IMR-90 (cell line): ENCODE measurements at regions not wholly inside any gene's neighbourhood (a gene's known extent, or its start where the extent isn't known, plus 50 kb on each side); places are given as distances from the start of the nearest gene placed in this dataset.

ENCODE experiments used
- ATAC-seq: fragments of 200-7000 bp; cut with Tn5 transposase; 2 replicates; pipeline ENCODE4 v1.9.1; 2020; ENCODE audit warnings: low read depth, mild to moderate bottlenecking, moderate library complexity
- BruUV-seq: library from RNA; stranded (reverse); fragments of 400-500 nt; replicated peaks from 2 replicates; lab custom pipeline; 2021; lab: Mats Ljungman, UMichigan
- CTCF ChIA-PET: fragments of 300-600 bp; formaldehyde crosslinking; extraction: SDS; loops from one replicate; lab custom pipeline; 2021; ENCODE audit warnings: antibody characterized with exemption; lab: Yijun Ruan, JAX
- POLR2A ChIA-PET: fragments of 300-600 bp; sonication (Branson Sonifier 250); formaldehyde crosslinking; loops from one replicate; lab custom pipeline; 2022; ENCODE audit warnings: antibody characterized with exemption; ENCODE audit not compliant: unreplicated experiment; lab: Charles Lee
- DNase-seq: peaks from one replicate; pipeline ENCODE4 v3.0.0; 2013
- H2AFZ ChIP-seq: replicated peaks from 2 replicates; pipeline ENCODE3; 2013; ENCODE audit warnings: low read length, mild to moderate bottlenecking; ENCODE audit not compliant: poor library complexity
- H2AK5ac ChIP-seq: 2 replicates; pipeline ENCODE4 v1.6.1; 2013; ENCODE audit warnings: low read depth, low read length, inconsistent platforms
- H2AK9ac ChIP-seq: replicated peaks from 2 replicates; pipeline ENCODE3; 2013; ENCODE audit warnings: mild to moderate bottlenecking, low read depth, low read length, moderate library complexity; ENCODE audit not compliant: poor library complexity
- H2BK120ac ChIP-seq: 2 replicates; pipeline ENCODE4 v1.6.1; 2013; ENCODE audit warnings: low read depth, low read length, inconsistent platforms
- H2BK15ac ChIP-seq: 3 replicates; pipeline ENCODE4 v1.6.1; 2013; ENCODE audit warnings: low read depth, low read length, inconsistent platforms
- H2BK20ac ChIP-seq: 2 replicates; pipeline ENCODE4 v1.6.1; 2013; ENCODE audit warnings: low read depth, mild to moderate bottlenecking, inconsistent platforms, low read length, moderate library complexity
- H2BK5ac ChIP-seq: 2 replicates; pipeline ENCODE4 v1.6.1; 2013; ENCODE audit warnings: mild to moderate bottlenecking, low read depth, low read length, inconsistent platforms; ENCODE audit not compliant: poor library complexity, severe bottlenecking
- H3K14ac ChIP-seq: replicated peaks from 2 replicates; pipeline ENCODE4 v1.6.1; 2013; ENCODE audit warnings: low read depth, low read length, inconsistent platforms
- H3K18ac ChIP-seq: 2 replicates; pipeline ENCODE4 v1.6.1; 2013; ENCODE audit warnings: low read depth, low read length, control low read depth
- H3K23ac ChIP-seq: 2 replicates; pipeline ENCODE4 v1.6.1; 2013; ENCODE audit warnings: low read depth, low read length, inconsistent platforms
- H3K27ac ChIP-seq: 2 replicates; pipeline ENCODE4 v1.5.1; 2013; ENCODE audit warnings: mild to moderate bottlenecking, control low read depth, low read length; ENCODE audit not compliant: insufficient read depth
- H3K27me3 ChIP-seq: 2 replicates; pipeline ENCODE4 v1.6.1; 2013; ENCODE audit warnings: low read length; ENCODE audit not compliant: control insufficient read depth, insufficient read depth
- H3K36me3 ChIP-seq: 2 replicates; pipeline ENCODE4 v1.6.1; 2013; ENCODE audit warnings: low read length, mixed read lengths; ENCODE audit not compliant: control insufficient read depth, insufficient read depth
- H3K4ac ChIP-seq: 2 replicates; pipeline ENCODE4 v1.6.1; 2013; ENCODE audit warnings: low read depth, low read length, inconsistent platforms
- H3K4me1 ChIP-seq: 2 replicates; pipeline ENCODE4 v1.6.1; 2013; ENCODE audit warnings: low read length, mixed read lengths; ENCODE audit not compliant: control insufficient read depth, insufficient read depth
- H3K4me2 ChIP-seq: 2 replicates; pipeline ENCODE4 v1.6.1; 2013; ENCODE audit warnings: low read depth, mild to moderate bottlenecking, control low read depth, low read length, moderate library complexity
- H3K4me3 ChIP-seq: 2 replicates; pipeline ENCODE4 v1.5.1; 2013; ENCODE audit warnings: low read depth, mild to moderate bottlenecking, control low read depth, low read length, moderate library complexity; ENCODE audit not compliant: insufficient read depth
- H3K56ac ChIP-seq: 2 replicates; pipeline ENCODE4 v1.6.1; 2013; ENCODE audit warnings: low read length, inconsistent platforms; ENCODE audit not compliant: insufficient read depth; ENCODE audit errors: extremely low read depth
- H3K79me1 ChIP-seq, 2 experiments: 2 replicates each; pipeline ENCODE4 v1.6.1; 2013; ENCODE audit warnings: low read length in 2 of 2, inconsistent platforms in 1 of 2, low read depth in 1 of 2
- H3K9ac ChIP-seq: 2 replicates; pipeline ENCODE4 v1.6.1; 2013; ENCODE audit warnings: low read depth, low read length, control low read depth
- H3K9me1 ChIP-seq: 2 replicates; pipeline ENCODE4 v1.6.1; 2013; ENCODE audit warnings: low read length, inconsistent platforms; ENCODE audit not compliant: insufficient read depth
- H3K9me3 ChIP-seq: 2 replicates; pipeline ENCODE4 v1.6.1; 2013; ENCODE audit warnings: low read length; ENCODE audit not compliant: control insufficient read depth, insufficient read depth
- H4K20me1 ChIP-seq: 2 replicates; pipeline ENCODE4 v1.6.1; 2013; ENCODE audit warnings: low read length, inconsistent platforms; ENCODE audit not compliant: insufficient read depth
- H4K5ac ChIP-seq: 2 replicates; pipeline ENCODE4 v1.6.1; 2013; ENCODE audit warnings: mild to moderate bottlenecking, low read depth, low read length, control low read depth
- H4K8ac ChIP-seq, 2 experiments: 2 replicates each; pipeline ENCODE4 v1.6.1; 2013; ENCODE audit warnings: low read depth in 2 of 2, low read length in 2 of 2, control low read depth in 1 of 2, inconsistent platforms in 1 of 2
- H4K91ac ChIP-seq: 2 replicates; pipeline ENCODE4 v1.6.1; 2013; ENCODE audit warnings: low read depth, low read length, inconsistent platforms; ENCODE audit not compliant: insufficient read depth
- BHLHE40 ChIP-seq: fragments of 150-350 bp; IDR thresholded peaks from 2 replicates; pipeline ENCODE4 v1.6.1; 2016; ENCODE audit warnings: mild to moderate bottlenecking, low read depth, low read length
- MAZ ChIP-seq: IDR thresholded peaks from 2 replicates; pipeline ENCODE4 v1.6.1; 2012; ENCODE audit warnings: low read depth, mild to moderate bottlenecking, low read length, improper control_type of control experiment, moderate library complexity, borderline replicate concordance
- NFE2L2 ChIP-seq: fragments of 150-350 bp; IDR thresholded peaks from 2 replicates; pipeline ENCODE4 v1.6.1; 2016; ENCODE audit warnings: low read depth, mild to moderate bottlenecking, low read length
- POLR2A ChIP-seq: IDR thresholded peaks from 2 replicates; pipeline ENCODE4 v1.6.1; 2012; ENCODE audit warnings: mild to moderate bottlenecking, low read depth, low read length
- RCOR1 ChIP-seq: IDR thresholded peaks from 2 replicates; pipeline ENCODE4 v1.6.1; 2012; ENCODE audit warnings: mild to moderate bottlenecking, low read length, improper control_type of control experiment; ENCODE audit not compliant: insufficient replicate concordance
- RFX5 ChIP-seq: IDR thresholded peaks from 2 replicates; pipeline ENCODE4 v1.8.0; 2012; ENCODE audit warnings: low read depth, mild to moderate bottlenecking, low read length, moderate library complexity
- WGBS, 2 experiments: methylation state at CpG; one replicate each; pipeline versions ENCODE4 v1.1.5 to v1.1.7; 2013; ENCODE audit warnings: missing lambda C conversion rate in 2 of 2; ENCODE audit not compliant: insufficient read length in 1 of 2; ENCODE audit errors: extremely low coverage in 2 of 2; 5-methylcytosine and 5-hydroxymethylcytosine counted together
- dilution Hi-C: fragments of 300-500 bp; cut with HindIII; formaldehyde crosslinking; loops from one replicate; pipeline ENCODE4 v1.14.3; 2018; ENCODE audit warnings: low sequenced_read_pairs; ENCODE audit not compliant: unreplicated experiment
- in situ Hi-C: fragments of 300-500 bp; cut with MboI; formaldehyde crosslinking; loops from 3 replicates; pipeline ENCODE4 v1.14.3; 2019; ENCODE audit warnings: low sequenced_read_pairs, inconsistent platforms, mixed read lengths
- intact Hi-C: fragments of 100-400 bp; cut with micrococcal nuclease; formaldehyde crosslinking; loops from 2 replicates; pipeline ENCODE4 v1.10.0; 2022

GRCh38 chr4:66842026-66842723, 703.1 kb downstream of the CENPC start:
- H2AK5ac ChIP-seq, result no peak overlapping the region
- ChIA-PET POLR2A (no interaction called here), CTCF (no interaction called here)
- no peak overlapping the region for H2BK20ac ChIP-seq
- H4K5ac ChIP-seq, result no peak overlapping the region
- H3K9ac ChIP-seq, result no peak overlapping the region
- H2BK120ac ChIP-seq, result no peak overlapping the region
- no CpG with 5 or more reads among the region's 4 CpGs for WGBS, 2 experiments
- in situ Hi-C loops (no loop called here), dilution Hi-C loops (no loop called here), intact Hi-C loops (no loop called here)
- H3K4ac ChIP-seq, result no peak overlapping the region
- no peaks in the 10 kb centered on the region for H3K9me1 ChIP-seq
- no peaks in the 10 kb centered on the region for H3K4me1 ChIP-seq
- H3K14ac ChIP-seq, result no peak overlapping the region
- H3K56ac ChIP-seq, result no peak overlapping the region
- H4K91ac ChIP-seq, result no peak overlapping the region
- H2AFZ ChIP-seq, result no peak overlapping the region
- H2BK15ac ChIP-seq, result no peak overlapping the region
- no peak overlapping the region for H3K4me2 ChIP-seq
- DNase-seq (no peak), ATAC-seq (no peak)
- no peaks in the 10 kb centered on the region; the same call in 1 of the 2 replicates for H3K9me3 ChIP-seq
- H3K27ac ChIP-seq, result no peak overlapping the region
- no peak overlapping the region for H2BK5ac ChIP-seq
- no peaks in the 10 kb centered on the region for H3K79me1 ChIP-seq
- no peak overlapping the region for H3K18ac ChIP-seq
- no peaks in the 10 kb centered on the region for H3K36me3 ChIP-seq
- no peak overlapping the region for H4K8ac ChIP-seq
- no peaks in the 10 kb centered on the region for H3K27me3 ChIP-seq
- H3K23ac ChIP-seq, result no peak overlapping the region
- no peak overlapping the region for H3K4me3 ChIP-seq
- no TSS peak for BruUV-seq
- H2AK9ac ChIP-seq, result no peak overlapping the region
- no peaks in the 10 kb centered on the region for H4K20me1 ChIP-seq
- TF ChIP-seq RCOR1 (no peak), MAZ (no peak), NFE2L2 (no peak), BHLHE40 (no peak), RFX5 (no peak), POLR2A (no peak)
